ENCODE measurements at regions not wholly inside any gene's neighbourhood (a gene's known extent, or its start where the extent isn't known, plus 50 kb on each side); places are given as distances from the start of the nearest gene placed in this dataset.

- no peak for DNase-seq (ENCODE audit: low spot score)
- no peaks in the 10 kb centered on the region for H3K36me3 Mint-ChIP-seq (ENCODE audit: low read depth, unreplicated experiment)
- H3K4me1 Mint-ChIP-seq (ENCODE audit: unreplicated experiment), result peaks cover 62% of the 10 kb centered on the region
- no peak overlapping the region for H3K4me3 Mint-ChIP-seq (ENCODE audit: unreplicated experiment)
- H3K27ac Mint-ChIP-seq (ENCODE audit: unreplicated experiment), result peak overlapping the region; percentile 88
- no peak for TF ChIP-seq CTCF (IDR thresholded peaks at IDR 0.05; ENCODE audit: unreplicated experiment)
- H3K27me3 Mint-ChIP-seq (ENCODE audit: unreplicated experiment), result no peaks in the 10 kb centered on the region
- no peaks in the 10 kb centered on the region for H3K9me3 Mint-ChIP-seq (ENCODE audit: unreplicated experiment)
These were observed 56.1 kb upstream of the UNC93A start for GRCh38 chr6:167235005-167235404.

- H3K36me3 Mint-ChIP-seq (ENCODE audit: low read depth, unreplicated experiment), result no peaks in the 10 kb centered on the region
- DNase-seq (ENCODE audit: low spot score), result no peak
- no peaks in the 10 kb centered on the region for H3K27me3 Mint-ChIP-seq (ENCODE audit: unreplicated experiment)
- no peaks in the 10 kb centered on the region for H3K9me3 Mint-ChIP-seq (ENCODE audit: unreplicated experiment)
- H3K4me3 Mint-ChIP-seq (ENCODE audit: unreplicated experiment), result no peak overlapping the region
- H3K27ac Mint-ChIP-seq (ENCODE audit: unreplicated experiment), result no peak overlapping the region
- TF ChIP-seq CTCF (IDR thresholded peaks at IDR 0.05; ENCODE audit: unreplicated experiment), result no peak
- H3K4me1 Mint-ChIP-seq (ENCODE audit: unreplicated experiment), result peaks cover 58% of the 10 kb centered on the region
These were observed 55.5 kb upstream of the UNC93A start for GRCh38 chr6:167235421-167236238.

GRCh38 chr6:167236239-167236571 lies 54.9 kb upstream of the UNC93A start:
- Mint-ChIP-seq H3K4me3 (ENCODE audit: unreplicated experiment) (no peak overlapping the region), H3K27ac (ENCODE audit: unreplicated experiment) (peak overlapping the region; percentile 75), H3K36me3 (ENCODE audit: low read depth, unreplicated experiment) (no peaks in the 10 kb centered on the region), H3K4me1 (ENCODE audit: unreplicated experiment) (peaks cover 53% of the 10 kb centered on the region), H3K27me3 (ENCODE audit: unreplicated experiment) (no peaks in the 10 kb centered on the region), H3K9me3 (ENCODE audit: unreplicated experiment) (no peaks in the 10 kb centered on the region)
- no peak for DNase-seq (ENCODE audit: low spot score)
- no peak for TF ChIP-seq CTCF (IDR thresholded peaks at IDR 0.05; ENCODE audit: unreplicated experiment)

- H3K27ac Mint-ChIP-seq (ENCODE audit: unreplicated experiment), result peak overlapping the region; percentile 38
- TF ChIP-seq CTCF (IDR thresholded peaks at IDR 0.05; ENCODE audit: unreplicated experiment), result no peak
- H3K4me1 Mint-ChIP-seq (ENCODE audit: unreplicated experiment), result peaks cover 46% of the 10 kb centered on the region
- DNase-seq (ENCODE audit: low spot score), result no peak
- H3K9me3 Mint-ChIP-seq (ENCODE audit: unreplicated experiment), result no peaks in the 10 kb centered on the region
- no peaks in the 10 kb centered on the region for H3K36me3 Mint-ChIP-seq (ENCODE audit: low read depth, unreplicated experiment)
- H3K4me3 Mint-ChIP-seq (ENCODE audit: unreplicated experiment), result no peak overlapping the region
- H3K27me3 Mint-ChIP-seq (ENCODE audit: unreplicated experiment), result no peaks in the 10 kb centered on the region
These were observed 53.5 kb upstream of the UNC93A start for GRCh38 chr6:167237438-167238145.

- Mint-ChIP-seq H3K4me3 (ENCODE audit: unreplicated experiment) (no peak overlapping the region), H3K9me3 (ENCODE audit: unreplicated experiment) (no peaks in the 10 kb centered on the region), H3K4me1 (ENCODE audit: unreplicated experiment) (peaks cover 41% of the 10 kb centered on the region), H3K27ac (ENCODE audit: unreplicated experiment) (no peak overlapping the region), H3K27me3 (ENCODE audit: unreplicated experiment) (peaks cover 2% of the 10 kb centered on the region), H3K36me3 (ENCODE audit: low read depth, unreplicated experiment) (no peaks in the 10 kb centered on the region)
- no peak for TF ChIP-seq CTCF (IDR thresholded peaks at IDR 0.05; ENCODE audit: unreplicated experiment)
- DNase-seq (ENCODE audit: low spot score), result no peak
These were observed 52.9 kb upstream of the UNC93A start for GRCh38 chr6:167238146-167238693.

Data from endothelial cell (in vitro differentiated cells).